H1 (cell line): ENCODE measurements at regions not wholly inside any gene's neighbourhood (a gene's known extent, or its start where the extent isn't known, plus 50 kb on each side); places are given as distances from the start of the nearest gene placed in this dataset.

Source experiments
- CBX8 ChIP-seq: fragments of 300-800, 300-1000 bp; sonication (generic); IDR thresholded peaks from 2 replicates; pipeline ENCODE4 v1.7.1; 2016; ENCODE audit warnings: low read depth, low read length, borderline replicate concordance
- CHD7 ChIP-seq: fragments of 300-600 bp; sonication (generic); IDR thresholded peaks from 2 replicates; pipeline ENCODE4 v1.7.1; 2012; ENCODE audit warnings: low read length, moderate library complexity, mild to moderate bottlenecking, inconsistent platforms; ENCODE audit not compliant: insufficient replicate concordance
- CTCF ChIP-seq, 3 experiments: IDR thresholded peaks; 1 replicate in 2 of 3; 2 replicates in 1 of 3; pipeline versions ENCODE4 v1.5.1 to v1.6.1; 2011; ENCODE audit warnings: low read length in 3 of 3, mild to moderate bottlenecking in 3 of 3, inconsistent platforms in 2 of 3, low read depth in 1 of 3, moderate library complexity in 1 of 3; ENCODE audit not compliant: insufficient read depth in 1 of 3; ENCODE audit errors: control extremely low read depth in 1 of 3
- POLR2A ChIP-seq, 2 experiments: IDR thresholded peaks; 1 replicate in 1 of 2; 2 replicates in 1 of 2; pipeline ENCODE4 v1.6.1; 2011; ENCODE audit warnings: low read depth in 2 of 2, low read length in 2 of 2, mild to moderate bottlenecking in 2 of 2; ENCODE audit errors: control extremely low read depth in 1 of 2
- POLR2AphosphoS5 ChIP-seq: IDR thresholded peaks from 2 replicates; pipeline ENCODE4 v1.6.1; 2011; ENCODE audit warnings: low read depth, low read length
- TAF1 ChIP-seq: IDR thresholded peaks from 2 replicates; pipeline ENCODE4 v1.6.1; 2011; ENCODE audit warnings: mild to moderate bottlenecking, low read depth, low read length
- TBP ChIP-seq: IDR thresholded peaks from 2 replicates; pipeline ENCODE4 v1.6.1; 2011; ENCODE audit warnings: low read depth, low read length, improper control_type of control experiment

GRCh38 chr12:59168647-59169046 is 248.3 kb upstream of the LRIG3 start:
- TF ChIP-seq CBX8: no peak
- no peak for TF ChIP-seq CTCF (IDR thresholded peaks at IDR 0.05; ENCODE audit: control extremely low read depth in 1 of 3, insufficient read depth in 1 of 3, low read depth in 1 of 3, low read length in 3 of 3)
- TF ChIP-seq POLR2A (IDR thresholded peaks at IDR 0.05; ENCODE audit: control extremely low read depth in 1 of 2, low read depth in 2 of 2, low read length in 2 of 2): no peak
- TF ChIP-seq POLR2AphosphoS5: no peak
- TF ChIP-seq CHD7: no peak
- TF ChIP-seq TBP: no peak
- no peak for TF ChIP-seq TAF1
